Liver (tissue), 8 donors: ENCODE measurements at regions not wholly inside any gene's neighbourhood (a gene's known extent, or its start where the extent isn't known, plus 50 kb on each side); places are given as distances from the start of the nearest gene placed in this dataset.

Source experiments
- DNase-seq: peaks from one replicate; pipeline ENCODE4 v3.0.0-alpha.2; 2017; ENCODE audit warnings: low spot score
- H3K27ac ChIP-seq, 2 donors: one replicate each; pipeline ENCODE4 v1.7.0; 2013; ENCODE audit warnings: inconsistent platforms in 2 of 2, low read length in 2 of 2, control low read depth in 1 of 2, low read depth in 1 of 2, mild to moderate bottlenecking in 1 of 2
- H3K27me3 ChIP-seq, 4 donors: one replicate each; pipeline versions ENCODE4 v1.6.1 to v1.7.0; 2013; ENCODE audit warnings: low read length in 3 of 4, inconsistent platforms in 1 of 4, mild to moderate bottlenecking in 1 of 4, moderate library complexity in 1 of 4; ENCODE audit not compliant: control insufficient read depth in 4 of 4, insufficient read depth in 4 of 4
- H3K36me3 ChIP-seq, 4 donors: one replicate each; pipeline versions ENCODE4 v1.6.1 to v1.7.0; 2013; ENCODE audit warnings: low read length in 3 of 4, mild to moderate bottlenecking in 3 of 4, low read depth in 1 of 4, moderate library complexity in 1 of 4; ENCODE audit not compliant: control insufficient read depth in 4 of 4, insufficient read depth in 3 of 4
- H3K4me1 ChIP-seq, 4 donors: one replicate each; pipeline versions ENCODE4 v1.6.1 to v1.7.0; 2013; ENCODE audit warnings: low read length in 3 of 4, mild to moderate bottlenecking in 3 of 4, moderate library complexity in 1 of 4; ENCODE audit not compliant: control insufficient read depth in 4 of 4, insufficient read depth in 4 of 4
- H3K4me3 ChIP-seq, 3 donors: one replicate each; pipeline versions ENCODE4 v1.6.1 to v1.7.0; 2013; ENCODE audit warnings: low read length in 3 of 3, control low read depth in 1 of 3, low read depth in 1 of 3, mild to moderate bottlenecking in 1 of 3
- H3K9ac ChIP-seq, 2 donors: one replicate each; pipeline ENCODE4 v1.7.0; 2013; ENCODE audit warnings: low read length in 2 of 2, mild to moderate bottlenecking in 2 of 2, moderate library complexity in 2 of 2, control low read depth in 1 of 2, low read depth in 1 of 2
- H3K9me3 ChIP-seq, 4 donors: one replicate each; pipeline versions ENCODE4 v1.6.1 to v1.7.0; 2013; ENCODE audit warnings: low read length in 3 of 4; ENCODE audit not compliant: control insufficient read depth in 4 of 4
- EGR1 ChIP-seq, 2 donors: IDR thresholded peaks; 2 replicates each; pipeline ENCODE4 v1.6.1; 2016 to 2018; ENCODE audit warnings: antibody characterized with exemption in 2 of 2, low read depth in 2 of 2
- FOXA1 ChIP-seq: IDR thresholded peaks from 2 replicates; pipeline ENCODE4 v1.6.1; 2016; ENCODE audit warnings: antibody characterized with exemption
- FOXA2 ChIP-seq: IDR thresholded peaks from 2 replicates; pipeline ENCODE4 v1.6.1; 2016; ENCODE audit warnings: antibody characterized with exemption
- GABPA ChIP-seq, 2 donors: IDR thresholded peaks in 1 of 2; conservative IDR thresholded peaks in 1 of 2; 2 replicates each; pipeline ENCODE4 v1.6.1; 2016; ENCODE audit warnings: antibody characterized with exemption in 2 of 2, mild to moderate bottlenecking in 1 of 2, moderate library complexity in 1 of 2
- HNF4A ChIP-seq, 2 donors: conservative IDR thresholded peaks; 2 replicates each; pipeline ENCODE4 v1.6.1; 2016; ENCODE audit warnings: antibody characterized with exemption in 2 of 2, mild to moderate bottlenecking in 2 of 2
- HNF4G ChIP-seq: IDR thresholded peaks from 2 replicates; pipeline ENCODE4 v1.6.1; 2016; ENCODE audit warnings: antibody characterized with exemption
- JUND ChIP-seq, 2 donors: IDR thresholded peaks; 2 replicates each; pipeline ENCODE4 v1.6.1; 2016; ENCODE audit warnings: antibody characterized with exemption in 2 of 2
- NR2F2 ChIP-seq: IDR thresholded peaks from 2 replicates; pipeline ENCODE4 v1.6.1; 2016; ENCODE audit warnings: antibody characterized with exemption
- RXRA ChIP-seq, 2 donors: IDR thresholded peaks; 2 replicates each; pipeline ENCODE4 v1.6.1; 2017 to 2018; ENCODE audit warnings: antibody characterized with exemption in 2 of 2, mild to moderate bottlenecking in 1 of 2
- SP1 ChIP-seq: IDR thresholded peaks from 2 replicates; pipeline ENCODE4 v1.6.1; 2018; ENCODE audit warnings: antibody characterized with exemption, mild to moderate bottlenecking
- TAF1 ChIP-seq: conservative IDR thresholded peaks from 2 replicates; pipeline ENCODE4 v1.6.1; 2016; ENCODE audit warnings: antibody characterized with exemption, mild to moderate bottlenecking
- YY1 ChIP-seq: IDR thresholded peaks from 2 replicates; pipeline ENCODE4 v1.6.1; 2016; ENCODE audit warnings: antibody characterized with exemption, mild to moderate bottlenecking
- WGBS: extraction: QIAGEN DNeasy Blood & Tissue Kit; methylation state at CpG from one replicate; pipeline ENCODE4 v1.1.7; 2013; 5-methylcytosine and 5-hydroxymethylcytosine counted together
- TF ChIP-seq, protein P1 (sequence below): IDR thresholded peaks from 2 replicates; pipeline ENCODE4 v1.6.1; 2016; ENCODE audit warnings: antibody characterized with exemption
- TF ChIP-seq, protein P2 (sequence below): fragments of 150-350 bp; IDR thresholded peaks from 2 replicates; pipeline ENCODE4 v1.5.1; 2017; ENCODE audit warnings: improper control_type of control experiment, low read depth, low read length; ENCODE audit not compliant: missing input control
- TF ChIP-seq, protein P3 (sequence below): IDR thresholded peaks from 2 replicates; pipeline ENCODE4 v1.6.1; 2016; ENCODE audit warnings: antibody characterized with exemption
- donor health status: healthy.
- donor health status: healthy.
- donor health status: healthy.
- donor health status: healthy.
- donor health status: healthy.

DNA sequence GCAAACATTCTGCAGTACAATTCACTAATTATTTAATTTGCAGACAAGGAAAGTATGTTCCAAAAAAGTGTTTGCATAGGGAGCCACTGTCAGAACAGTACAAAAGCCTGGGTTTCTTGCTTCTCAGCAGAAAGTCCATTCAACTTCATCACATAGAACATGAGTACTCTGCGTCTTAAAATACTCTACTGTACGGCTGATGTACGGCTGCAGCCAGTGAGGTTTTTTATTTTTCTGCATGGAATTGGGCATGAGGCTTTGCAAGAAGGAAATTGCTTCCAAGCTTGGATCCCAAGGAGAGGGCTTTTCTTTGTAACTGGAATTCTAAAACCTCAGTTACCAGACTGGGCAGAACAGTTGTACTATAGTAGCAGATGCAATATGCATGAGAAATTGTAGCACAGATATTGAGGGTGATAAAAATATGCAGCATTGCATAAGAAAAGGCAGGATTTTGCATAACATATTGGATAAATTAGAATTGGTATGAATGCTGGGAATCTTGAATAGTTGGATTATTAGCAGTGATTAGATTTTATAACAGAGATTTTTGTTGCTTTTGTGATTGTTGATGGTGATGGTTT is 178.1 kb upstream of the CDH9 start:
- H3K4me3 ChIP-seq = no peak overlapping the region
- no peak for TF ChIP-seq FOXA2
- TF ChIP-seq, protein P1, sequence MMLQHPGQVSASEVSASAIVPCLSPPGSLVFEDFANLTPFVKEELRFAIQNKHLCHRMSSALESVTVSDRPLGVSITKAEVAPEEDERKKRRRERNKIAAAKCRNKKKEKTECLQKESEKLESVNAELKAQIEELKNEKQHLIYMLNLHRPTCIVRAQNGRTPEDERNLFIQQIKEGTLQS = no peak
- TF ChIP-seq HNF4A (conservative IDR thresholded peaks at IDR 0.05) = no peak
- TF ChIP-seq, protein P2, sequence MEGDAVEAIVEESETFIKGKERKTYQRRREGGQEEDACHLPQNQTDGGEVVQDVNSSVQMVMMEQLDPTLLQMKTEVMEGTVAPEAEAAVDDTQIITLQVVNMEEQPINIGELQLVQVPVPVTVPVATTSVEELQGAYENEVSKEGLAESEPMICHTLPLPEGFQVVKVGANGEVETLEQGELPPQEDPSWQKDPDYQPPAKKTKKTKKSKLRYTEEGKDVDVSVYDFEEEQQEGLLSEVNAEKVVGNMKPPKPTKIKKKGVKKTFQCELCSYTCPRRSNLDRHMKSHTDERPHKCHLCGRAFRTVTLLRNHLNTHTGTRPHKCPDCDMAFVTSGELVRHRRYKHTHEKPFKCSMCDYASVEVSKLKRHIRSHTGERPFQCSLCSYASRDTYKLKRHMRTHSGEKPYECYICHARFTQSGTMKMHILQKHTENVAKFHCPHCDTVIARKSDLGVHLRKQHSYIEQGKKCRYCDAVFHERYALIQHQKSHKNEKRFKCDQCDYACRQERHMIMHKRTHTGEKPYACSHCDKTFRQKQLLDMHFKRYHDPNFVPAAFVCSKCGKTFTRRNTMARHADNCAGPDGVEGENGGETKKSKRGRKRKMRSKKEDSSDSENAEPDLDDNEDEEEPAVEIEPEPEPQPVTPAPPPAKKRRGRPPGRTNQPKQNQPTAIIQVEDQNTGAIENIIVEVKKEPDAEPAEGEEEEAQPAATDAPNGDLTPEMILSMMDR = no peak
- 84% methylated on average over 3 of the region's 3 CpGs for WGBS
- no peak for DNase-seq
- no peak overlapping the region for H3K27ac ChIP-seq
- H3K36me3 ChIP-seq = no peaks in the 10 kb centered on the region
- H3K9me3 ChIP-seq = no peaks in the 10 kb centered on the region
- no peaks in the 10 kb centered on the region for H3K4me1 ChIP-seq
- no peak overlapping the region for H3K9ac ChIP-seq
- H3K27me3 ChIP-seq = no peaks in the 10 kb centered on the region

DNA sequence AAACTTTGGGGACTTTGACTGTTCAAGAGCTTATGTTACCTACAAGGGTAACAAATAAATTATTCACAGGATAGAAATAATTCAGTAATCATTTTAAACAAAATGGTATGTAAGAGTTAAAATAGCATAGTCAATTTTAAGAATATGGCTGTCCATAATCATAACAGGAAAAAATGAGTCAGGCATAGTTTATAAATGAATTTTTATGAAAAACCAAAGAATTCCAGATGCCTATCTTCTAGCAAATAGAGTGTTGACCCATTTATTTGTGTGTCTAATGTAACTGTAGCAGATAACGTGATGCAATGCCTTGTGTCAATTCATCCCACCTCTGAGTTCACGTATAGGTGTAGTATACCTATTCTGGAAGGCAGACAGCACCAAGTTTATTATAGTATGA is 169.7 kb upstream of the CDH9 start:
- TF ChIP-seq, protein P3, sequence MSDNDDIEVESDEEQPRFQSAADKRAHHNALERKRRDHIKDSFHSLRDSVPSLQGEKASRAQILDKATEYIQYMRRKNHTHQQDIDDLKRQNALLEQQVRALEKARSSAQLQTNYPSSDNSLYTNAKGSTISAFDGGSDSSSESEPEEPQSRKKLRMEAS = no peak
- TF ChIP-seq JUND (IDR thresholded peaks at IDR 0.05) (no peak), SP1 (no peak), NR2F2 (no peak), FOXA2 (no peak), GABPA (IDR thresholded peaks at IDR 0.05 in 1 of 2, conservative IDR thresholded peaks at IDR 0.05 in 1 of 2) (no peak), FOXA1 (no peak), EGR1 (IDR thresholded peaks at IDR 0.05; ENCODE audit: low read depth in 2 of 2) (no peak), HNF4A (conservative IDR thresholded peaks at IDR 0.05) (no peak), HNF4G (no peak), RXRA (IDR thresholded peaks at IDR 0.05) (no peak), YY1 (no peak), TAF1 (no peak)
- TF ChIP-seq, protein P2 = no peak
- H3K4me3 ChIP-seq = no peak overlapping the region
- H3K36me3 ChIP-seq = no peaks in the 10 kb centered on the region
- no peak overlapping the region for H3K27ac ChIP-seq
- peaks cover 0 to 3% (median 1%) of the 10 kb centered on the region in 4 donors for H3K9me3 ChIP-seq
- no peaks in the 10 kb centered on the region for H3K4me1 ChIP-seq
- H3K9ac ChIP-seq = no peak overlapping the region
- no peaks in the 10 kb centered on the region for H3K27me3 ChIP-seq
- no peak for DNase-seq
- 48% methylated on average over 2 of the region's 2 CpGs for WGBS
